Cardiac septum (tissue), 1 donor: ENCODE measurements at regions not wholly inside any gene's neighbourhood (a gene's known extent, or its start where the extent isn't known, plus 50 kb on each side); places are given as distances from the start of the nearest gene placed in this dataset.
"Not testable (repeated sequence)": the region's sequence is repeated elsewhere in the genome, so short reads cannot be mapped to it uniquely, and the experiment has no call there.

ENCODE experiments used
- DNase-seq: peaks from one replicate; pipeline ENCODE4 v3.0.0-alpha.2; 2020; ENCODE audit warnings: low spot score
- intact Hi-C: fragments of 100-400 bp; cut with DNase I; formaldehyde crosslinking; loops from one replicate; pipeline ENCODE4 v1.14.0; 2022
- donor health status: DM: no; HTN: no; CAD: no.

DNA sequence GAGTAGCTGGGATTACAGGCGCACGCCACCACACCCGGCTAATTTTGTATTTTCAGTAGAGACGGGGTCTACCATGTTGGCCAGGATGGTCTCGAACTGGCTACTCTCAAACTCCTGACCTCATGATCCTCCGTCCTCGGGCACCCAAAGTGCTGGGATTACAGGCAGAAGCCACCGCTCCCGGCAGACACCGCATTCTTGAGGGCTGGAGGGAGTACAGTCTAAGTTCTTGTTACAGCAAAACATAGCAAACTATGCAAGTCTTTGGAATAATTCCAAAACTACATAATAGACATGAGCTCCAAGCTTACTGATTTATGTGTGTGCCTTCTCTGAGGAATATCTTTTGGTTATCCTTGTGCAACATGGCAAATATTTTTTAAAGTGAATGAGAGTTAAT is 299.1 kb upstream of the ZNF658 start:
- DNase-seq, intact Hi-C loops: not testable (repeated sequence)

DNA sequence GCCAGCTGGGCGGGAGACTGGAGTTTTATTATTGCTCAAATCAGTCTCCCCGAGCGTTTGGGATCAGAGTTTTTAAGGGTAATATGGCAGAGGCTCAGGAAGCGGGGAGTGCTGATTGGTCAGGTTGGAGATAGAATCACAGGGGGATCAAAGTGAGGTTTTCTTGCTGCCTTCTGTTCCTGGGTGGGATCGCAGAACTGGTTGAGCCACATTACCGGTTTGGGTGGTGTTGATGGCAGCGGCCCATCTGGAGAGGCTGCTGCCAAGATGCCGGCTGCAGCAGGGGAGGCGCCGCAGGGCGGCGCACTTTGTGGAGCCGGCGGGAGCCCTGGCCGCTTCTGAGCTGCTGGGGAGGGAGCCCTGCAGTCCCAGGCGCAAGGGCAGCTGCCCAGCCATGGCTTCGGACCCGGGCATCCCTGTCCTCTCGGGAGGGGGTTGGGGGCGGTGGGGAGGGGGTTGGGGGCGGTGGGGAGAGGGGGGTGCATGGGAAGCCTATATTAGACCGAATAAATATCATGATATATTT is 268.9 kb upstream of the ZNF658 start:
- DNase-seq: peak; percentile 17

DNA sequence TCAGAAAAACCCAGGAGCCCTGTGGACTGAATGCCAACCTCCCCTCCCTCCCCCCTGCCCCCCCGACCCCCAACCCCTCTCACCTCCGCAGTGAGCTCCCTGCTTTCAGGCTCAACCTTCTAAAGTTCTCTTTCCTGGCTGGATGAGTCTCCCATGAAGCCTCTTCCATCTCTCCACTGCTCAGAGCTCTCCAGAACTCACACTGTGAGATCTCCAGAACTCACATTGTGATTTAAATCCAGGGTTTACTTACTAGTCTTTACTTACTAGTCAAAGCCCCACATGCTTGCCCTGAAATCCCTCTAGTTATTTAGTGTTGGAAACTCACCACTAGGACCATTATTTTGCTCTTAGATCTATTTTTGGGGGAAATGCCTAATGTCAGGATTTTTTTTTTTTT is 252.8 kb upstream of the ZNF658 start:
- intact Hi-C loops, DNase-seq: not testable (repeated sequence)

More for the DNA sequence above, 268.9 kb upstream of the ZNF658 start:
- intact Hi-C loops: not testable (repeated sequence)

DNA sequence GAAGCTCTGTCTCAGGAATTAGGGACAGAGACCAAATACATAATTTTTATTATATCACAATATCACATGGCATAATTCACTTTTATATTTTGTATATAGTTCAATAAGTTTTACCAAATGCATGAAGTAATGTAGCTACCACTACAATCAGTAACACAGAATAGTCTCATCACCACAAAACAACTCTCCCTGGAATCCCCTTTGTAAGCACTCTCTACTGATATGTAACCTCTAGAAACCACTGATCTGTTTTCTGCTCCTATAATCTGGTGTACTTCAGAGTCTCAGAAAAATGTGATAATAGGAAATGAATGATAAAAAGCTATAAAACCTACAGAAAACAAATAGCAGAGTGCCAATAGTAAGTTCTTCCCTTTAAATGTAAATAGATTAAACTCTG is 210.3 kb upstream of the ZNF658 start:
- intact Hi-C loops, DNase-seq: not testable (repeated sequence)

GRCh38 chr9:66695561-66696240 is 204.8 kb upstream of the ZNF658 start:
- DNase-seq, intact Hi-C loops: not testable (repeated sequence)

DNA sequence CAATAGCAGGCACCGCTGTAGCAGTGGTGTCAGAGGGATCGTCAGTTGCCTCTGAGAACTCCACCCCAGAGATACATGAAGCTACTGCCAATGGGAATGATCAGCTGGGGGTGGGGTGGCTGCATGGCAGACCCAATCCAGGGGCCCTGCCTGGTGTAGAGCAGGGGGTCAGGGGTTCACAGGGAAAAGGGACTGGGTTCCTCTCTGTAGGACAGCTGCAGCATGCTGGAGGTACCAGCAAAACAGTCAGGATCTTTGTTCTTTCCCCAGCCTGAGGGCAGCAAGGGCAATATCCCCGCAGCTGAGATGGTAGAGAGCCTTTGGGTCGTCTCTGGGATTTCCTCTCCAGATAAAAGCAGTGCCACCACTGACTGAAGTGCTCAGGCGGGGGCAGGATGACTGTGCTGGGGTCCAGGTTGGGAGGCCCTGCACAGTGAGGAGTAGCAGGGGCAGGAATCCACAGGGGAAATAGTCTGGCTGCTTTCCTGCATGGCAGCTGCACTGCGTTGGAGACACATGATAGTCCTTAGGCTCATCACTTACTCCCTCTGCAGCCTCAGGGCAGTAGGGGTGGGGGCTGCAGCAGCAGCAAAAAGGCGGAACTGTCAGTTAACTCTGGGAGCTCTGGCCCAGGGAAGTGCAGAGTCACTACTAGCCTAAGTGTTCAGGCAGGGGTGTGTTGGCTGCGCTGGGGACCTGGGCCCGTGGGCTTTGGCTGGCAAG is 203.0 kb upstream of the ZNF658 start:
- intact Hi-C loops, DNase-seq: not testable (repeated sequence)

DNA sequence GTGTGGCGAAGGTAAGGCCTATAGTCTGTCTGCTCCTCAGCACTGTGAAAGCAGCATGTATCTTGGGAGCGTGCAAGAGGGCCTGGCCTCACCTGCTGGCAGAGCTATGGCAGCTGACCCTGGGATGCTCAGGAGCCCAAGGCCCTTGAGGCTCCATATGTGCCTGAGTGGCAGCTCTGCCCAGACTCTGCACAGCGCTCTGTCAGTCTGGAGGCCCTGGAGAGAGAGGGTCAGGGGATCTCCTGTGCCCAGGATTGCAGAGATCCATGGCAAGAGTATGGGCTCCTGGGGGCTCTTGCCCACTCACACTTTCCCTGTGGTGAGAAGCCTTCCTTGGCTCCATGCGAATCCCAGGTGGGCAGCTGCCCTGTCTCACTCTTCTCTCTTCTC is 202.5 kb upstream of the ZNF658 start:
- DNase-seq, intact Hi-C loops: not testable (repeated sequence)

- intact Hi-C loops, DNase-seq: not testable (repeated sequence)
These were observed 198.8 kb upstream of the ZNF658 start for GRCh38 chr9:66701411-66702377.

DNA sequence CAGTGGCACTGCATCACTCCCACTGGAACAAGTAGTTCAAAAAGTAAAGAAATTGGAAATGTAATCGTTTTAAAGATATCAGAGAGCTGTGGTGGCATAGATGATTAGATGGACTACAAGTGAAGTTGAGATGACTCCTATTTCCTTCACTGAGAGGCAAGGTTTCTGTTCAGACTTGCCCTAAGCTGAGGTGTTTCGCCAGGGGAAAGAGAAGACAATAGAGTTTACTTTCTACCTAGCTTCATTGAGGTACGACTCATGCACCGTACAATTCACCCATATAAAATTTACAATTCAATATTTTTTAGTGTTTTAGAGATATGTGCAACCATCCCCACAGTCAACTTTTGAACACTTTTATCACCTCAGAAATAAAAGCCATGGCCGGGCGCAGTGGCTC is 189.0 kb upstream of the ZNF658 start:
- DNase-seq, intact Hi-C loops: not testable (repeated sequence)

DNA sequence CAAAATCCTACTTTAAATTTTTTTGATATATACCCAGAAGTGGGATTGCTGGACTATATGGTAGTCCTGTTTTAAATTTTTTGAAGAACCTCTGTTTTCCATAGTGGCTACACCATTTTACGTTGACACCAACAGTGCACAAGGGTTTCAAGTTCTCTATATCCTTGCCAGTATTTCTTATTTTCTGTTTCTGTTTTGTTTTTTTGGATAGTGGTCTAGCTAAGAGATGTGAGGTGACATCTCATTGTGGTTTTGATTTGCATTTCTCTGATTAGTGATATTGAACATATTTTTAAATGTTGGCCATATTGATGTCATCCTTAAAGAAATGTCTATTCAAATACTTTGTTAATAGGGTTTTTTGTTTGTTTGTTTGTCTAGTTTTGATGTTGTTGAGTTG is 187.7 kb upstream of the ZNF658 start:
- intact Hi-C loops, DNase-seq: not testable (repeated sequence)

DNA sequence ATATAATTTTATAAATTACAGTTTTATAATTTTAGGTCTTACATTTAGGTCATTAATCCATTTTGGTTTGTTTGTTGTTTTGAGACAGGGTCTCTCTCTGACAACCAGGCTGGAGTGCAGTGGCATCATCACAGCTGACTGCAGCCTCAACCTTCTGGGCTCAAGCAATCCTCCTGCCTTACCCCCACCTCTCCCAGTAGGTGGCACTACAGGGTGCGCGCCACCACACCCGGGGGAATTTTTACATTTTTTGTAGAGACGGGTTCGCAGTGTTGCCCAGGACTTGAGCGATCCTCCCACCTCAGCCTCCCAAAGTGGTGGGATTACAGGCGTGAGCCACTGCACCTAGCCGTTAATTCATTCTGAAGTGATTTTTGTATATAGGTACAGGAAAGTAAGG is 187.0 kb upstream of the ZNF658 start:
- intact Hi-C loops, DNase-seq: not testable (repeated sequence)

DNA sequence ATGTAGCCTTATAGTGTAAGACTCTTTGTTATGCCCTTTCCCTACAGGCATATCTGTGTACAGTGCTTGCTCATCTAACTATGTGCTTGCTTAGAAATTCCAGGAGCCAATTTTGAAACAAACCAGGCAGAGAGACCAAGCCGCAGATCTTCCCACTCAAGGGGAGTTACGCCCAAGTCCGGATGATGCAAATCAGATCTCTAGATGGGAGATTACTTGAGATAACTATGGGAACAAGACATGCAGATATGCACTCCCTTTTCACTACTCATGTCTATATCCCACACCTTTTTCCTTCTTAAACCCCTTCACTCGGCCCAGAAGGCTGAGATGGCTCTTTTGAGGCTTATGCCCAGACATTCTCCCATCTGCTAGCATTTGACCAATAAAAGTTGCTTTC is 179.7 kb upstream of the ZNF658 start:
- DNase-seq, intact Hi-C loops: not testable (repeated sequence)

DNA sequence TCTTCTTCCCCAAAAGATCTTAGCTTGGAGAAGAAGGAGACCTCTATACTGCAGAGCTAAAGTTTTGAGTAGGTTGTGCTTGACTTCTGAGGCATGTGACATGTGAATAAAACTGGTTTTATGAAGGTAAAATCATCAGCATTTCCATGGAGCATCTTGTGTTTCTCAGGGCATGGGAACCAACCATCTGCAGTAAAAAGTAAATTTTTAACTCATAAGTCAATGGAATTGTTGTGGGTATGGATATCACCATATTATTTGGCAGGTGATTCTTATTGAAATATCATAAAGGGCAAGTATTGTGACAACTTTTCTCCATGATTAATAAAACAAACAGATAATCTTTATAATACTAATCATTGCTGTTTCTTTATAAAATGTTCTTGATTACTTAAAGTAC is 173.0 kb upstream of the ZNF658 start:
- intact Hi-C loops, DNase-seq: not testable (repeated sequence)

GRCh38 chr9:66736686-66737085 is 163.8 kb upstream of the ZNF658 start:
- intact Hi-C loops, DNase-seq: not testable (repeated sequence)

GRCh38 chr9:66738418-66738817 is 162.1 kb upstream of the ZNF658 start:
- intact Hi-C loops, DNase-seq: not testable (repeated sequence)

GRCh38 chr9:66740136-66740535 is 160.4 kb upstream of the ZNF658 start:
- DNase-seq, intact Hi-C loops: not testable (repeated sequence)

DNA sequence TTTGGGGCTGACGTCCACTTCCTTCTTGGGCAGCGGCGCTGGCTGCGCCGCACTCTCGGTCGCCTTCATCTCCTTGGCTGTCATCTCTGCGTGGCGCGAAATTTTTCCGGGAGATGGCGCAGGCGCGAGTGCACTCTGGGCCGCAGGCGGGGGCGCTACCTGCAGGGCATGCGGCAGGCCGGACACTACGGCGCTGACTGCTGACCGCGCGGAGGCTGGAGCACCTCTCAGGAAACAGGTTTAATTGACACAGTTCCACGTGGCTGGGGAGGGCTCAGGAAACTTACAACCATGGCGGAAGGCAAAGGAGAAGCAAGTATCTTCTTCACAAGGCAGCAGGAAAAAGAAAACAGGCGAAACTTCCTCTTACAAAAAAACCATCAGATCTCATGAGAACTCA is 154.7 kb upstream of the ZNF658 start:
- DNase-seq, intact Hi-C loops: not testable (repeated sequence)

DNA sequence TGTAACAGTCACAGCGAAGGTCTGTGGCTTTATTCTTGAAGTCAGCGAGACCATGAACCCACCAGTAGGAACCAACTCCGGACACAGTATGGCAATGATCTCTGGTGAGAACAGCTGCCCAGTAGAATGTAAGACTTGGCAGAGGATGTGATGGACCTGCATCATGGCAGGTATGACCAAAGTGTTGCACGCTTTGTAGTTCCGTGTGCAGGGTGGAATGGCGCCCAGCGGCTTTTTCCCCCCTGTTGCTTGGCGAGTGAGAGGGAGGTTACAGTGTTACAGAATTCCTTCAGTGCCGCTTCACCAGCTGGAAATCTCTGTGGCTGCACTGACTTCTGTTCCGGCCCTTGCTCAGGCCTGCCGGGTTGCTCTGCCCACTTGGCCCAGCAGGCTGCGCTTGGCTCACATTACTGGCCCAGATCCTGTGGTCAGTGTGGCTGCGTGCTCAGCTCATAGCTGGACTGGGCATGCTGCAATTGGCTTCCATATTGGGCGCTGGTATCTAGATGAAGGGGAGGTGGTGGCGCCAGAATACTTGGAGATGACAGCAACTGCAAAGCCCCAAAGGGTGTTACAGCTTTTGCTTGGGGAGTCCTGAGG is 148.1 kb upstream of the ZNF658 start:
- peak; percentile 50 for DNase-seq
- intact Hi-C loops: not testable (repeated sequence)

DNA sequence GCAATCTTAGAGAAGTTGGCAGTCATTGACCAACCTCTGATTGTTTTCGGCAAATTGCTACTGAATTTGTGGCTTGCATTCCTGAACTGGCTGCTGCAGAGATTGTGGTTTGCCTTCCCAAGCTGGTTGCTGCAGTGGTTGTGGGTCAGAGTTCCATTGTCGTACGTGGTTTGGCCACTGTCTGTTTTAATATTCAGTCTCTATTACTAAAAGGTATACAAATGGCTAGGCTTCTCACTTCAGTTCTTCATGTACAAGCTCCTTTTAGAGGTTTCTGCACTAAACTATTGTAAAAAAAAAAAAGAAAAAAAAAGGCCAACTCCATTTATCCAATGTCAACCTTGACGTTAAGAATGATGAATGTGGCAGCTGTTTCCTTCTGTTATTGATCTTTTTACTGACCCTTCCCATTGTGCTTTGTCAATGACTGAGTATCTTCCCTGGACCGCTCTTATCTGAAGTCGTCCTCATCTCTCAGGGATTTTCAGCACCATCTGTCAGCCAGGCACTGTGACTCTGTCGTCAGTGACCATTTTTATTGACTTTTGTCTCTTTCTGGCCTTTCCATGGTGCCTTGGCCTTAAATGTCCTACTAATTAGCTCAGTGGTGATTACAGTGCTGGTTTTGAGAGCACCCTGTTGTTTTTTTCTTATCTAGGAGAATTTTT is 140.6 kb upstream of the ZNF658 start:
- not testable (repeated sequence) for DNase-seq

More for the DNA sequence above, 140.6 kb upstream of the ZNF658 start:
- intact Hi-C loops: not testable (repeated sequence)
